Activated CD4-positive, alpha-beta T cell treated with anti-CD3 and anti-CD28 coated beads, Interleukin-2, amount 10 ng/mL, durations not matched to agents 24 days and 14 days (primary cell): ENCODE measurements at regions not wholly inside any gene's neighbourhood (a gene's known extent, or its start where the extent isn't known, plus 50 kb on each side); places are given as distances from the start of the nearest gene placed in this dataset.

Experiments used
- DNase-seq: peaks from one replicate; pipeline ENCODE4 v3.0.0; 2022
- H3K27ac Mint-ChIP-seq: one replicate; pipeline ENCODE4 v1.8.0; 2022; ENCODE audit warnings: mild to moderate bottlenecking, mixed read lengths
- H3K27me3 Mint-ChIP-seq: one replicate; pipeline ENCODE4 v1.8.0; 2022; ENCODE audit warnings: mixed read lengths
- H3K36me3 Mint-ChIP-seq: one replicate; pipeline ENCODE4 v1.8.0; 2022; ENCODE audit warnings: low read depth, mild to moderate bottlenecking, mixed read lengths
- H3K4me1 Mint-ChIP-seq: one replicate; pipeline ENCODE4 v1.8.0; 2021; ENCODE audit warnings: mixed read lengths
- H3K4me3 Mint-ChIP-seq: one replicate; pipeline ENCODE4 v1.8.0; 2022; ENCODE audit warnings: mild to moderate bottlenecking, moderate library complexity, mixed read lengths
- H3K9me3 Mint-ChIP-seq: one replicate; pipeline ENCODE4 v1.8.0; 2021; ENCODE audit warnings: mixed read lengths
- intact Hi-C: fragments of 100-400 bp; cut with micrococcal nuclease; formaldehyde crosslinking; loops from one replicate; pipeline ENCODE4 v1.15.1; 2023

DNA sequence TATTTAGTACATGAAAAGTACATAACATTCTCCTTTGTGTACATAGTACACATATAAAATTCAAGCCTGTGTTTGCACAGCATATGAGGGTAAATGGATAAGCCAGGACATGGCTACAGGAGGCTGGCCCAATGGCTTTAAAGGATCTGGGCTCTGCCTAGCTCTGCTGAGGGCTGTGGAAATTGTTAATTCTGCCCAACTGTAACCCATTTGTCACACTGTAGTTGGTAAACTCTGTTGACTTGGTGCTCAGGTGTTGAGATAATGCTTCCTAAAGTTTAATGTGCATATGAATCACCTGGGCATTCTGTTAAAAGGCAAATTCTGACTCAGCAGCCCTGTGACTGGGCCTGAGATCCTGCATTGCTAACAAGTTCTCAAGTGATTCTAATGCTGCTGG is 196.5 kb upstream of the ZPLD1 start:
- H3K27ac Mint-ChIP-seq, result no peak overlapping the region
- DNase-seq, result no peak
- no peak overlapping the region for H3K4me3 Mint-ChIP-seq
- H3K27me3 Mint-ChIP-seq, result peaks cover 37% of the 10 kb centered on the region
- H3K4me1 Mint-ChIP-seq, result no peaks in the 10 kb centered on the region
- no peaks in the 10 kb centered on the region for H3K36me3 Mint-ChIP-seq
- H3K9me3 Mint-ChIP-seq, result no peaks in the 10 kb centered on the region
- intact Hi-C loops, result no loop called here

GRCh38 chr3:102240720-102241119 is 194.1 kb upstream of the ZPLD1 start:
- Mint-ChIP-seq H3K36me3 (no peaks in the 10 kb centered on the region), H3K9me3 (no peaks in the 10 kb centered on the region), H3K4me1 (no peaks in the 10 kb centered on the region), H3K27ac (no peak overlapping the region), H3K4me3 (no peak overlapping the region), H3K27me3 (peaks cover 28% of the 10 kb centered on the region)
- intact Hi-C loops, result no loop called here
- no peak for DNase-seq

DNA sequence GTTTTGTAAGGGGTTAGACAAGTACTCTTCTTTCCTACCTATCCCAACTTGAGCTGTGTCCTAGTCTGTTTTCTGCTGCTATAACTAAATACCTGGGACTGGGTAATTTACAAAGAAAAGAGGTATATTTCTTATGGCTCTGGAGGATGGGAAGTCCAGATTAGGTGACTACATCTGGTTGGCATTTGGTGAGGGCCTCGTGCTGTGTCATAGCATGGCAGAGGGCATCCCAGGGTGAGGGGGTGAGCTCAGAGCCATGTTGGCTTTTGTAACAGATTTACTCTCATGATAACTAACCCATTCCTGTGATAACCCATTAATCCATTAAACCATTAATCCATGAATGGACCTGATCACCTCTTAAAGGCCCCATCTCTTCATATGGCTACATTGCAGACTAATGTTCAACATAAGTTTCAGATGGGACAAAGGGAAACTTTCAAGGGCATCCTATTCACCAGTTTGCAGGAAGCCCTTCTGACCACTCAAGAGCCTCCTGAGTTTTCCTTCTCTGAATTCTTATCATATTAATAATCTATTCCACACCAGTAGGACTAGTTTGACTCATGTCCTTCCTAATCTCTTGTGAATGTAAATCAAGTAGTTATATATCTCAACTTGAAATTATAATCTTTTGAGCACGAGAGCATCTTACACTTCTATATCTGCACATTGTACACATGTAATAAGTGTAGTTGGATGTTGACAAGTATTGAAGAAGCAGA is 185.7 kb upstream of the ZPLD1 start:
- Mint-ChIP-seq H3K9me3 (no peaks in the 10 kb centered on the region), H3K27me3 (peaks cover 21% of the 10 kb centered on the region), H3K4me1 (no peaks in the 10 kb centered on the region), H3K4me3 (no peak overlapping the region), H3K27ac (no peak overlapping the region), H3K36me3 (no peaks in the 10 kb centered on the region)
- DNase-seq, result no peak
- intact Hi-C loops, result no loop called here

DNA sequence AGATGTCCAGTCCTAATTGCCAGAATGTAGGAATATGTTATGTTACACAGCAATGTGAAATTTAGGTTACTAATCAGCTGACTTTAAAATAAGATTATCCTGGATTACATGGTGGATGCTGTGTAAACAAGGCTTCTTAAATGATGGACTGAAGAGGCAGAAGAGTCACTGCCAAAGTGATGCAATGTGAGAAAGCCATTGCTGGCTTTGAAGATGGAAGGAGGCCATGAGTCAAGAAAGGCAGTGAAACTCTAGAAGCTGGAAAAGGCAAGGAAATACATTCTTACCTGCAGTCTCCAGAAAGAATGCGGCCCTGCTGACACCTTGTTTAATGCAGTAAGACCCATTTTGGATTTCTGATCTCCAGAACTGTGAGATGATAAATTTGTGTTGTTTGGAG is 179.1 kb upstream of the ZPLD1 start:
- no peaks in the 10 kb centered on the region for H3K9me3 Mint-ChIP-seq
- no peak for DNase-seq
- H3K36me3 Mint-ChIP-seq, result no peaks in the 10 kb centered on the region
- H3K4me1 Mint-ChIP-seq, result no peaks in the 10 kb centered on the region
- intact Hi-C loops, result no loop called here
- H3K27me3 Mint-ChIP-seq, result peaks cover 19% of the 10 kb centered on the region
- no peak overlapping the region for H3K27ac Mint-ChIP-seq
- H3K4me3 Mint-ChIP-seq, result no peak overlapping the region

- H3K27me3 Mint-ChIP-seq, result peaks cover 10% of the 10 kb centered on the region
- no peak overlapping the region for H3K4me3 Mint-ChIP-seq
- DNase-seq, result no peak
- no peak overlapping the region for H3K27ac Mint-ChIP-seq
- H3K4me1 Mint-ChIP-seq, result no peaks in the 10 kb centered on the region
- intact Hi-C loops, result no loop called here
- H3K36me3 Mint-ChIP-seq, result no peaks in the 10 kb centered on the region
- no peaks in the 10 kb centered on the region for H3K9me3 Mint-ChIP-seq
These were observed 176.1 kb upstream of the ZPLD1 start for GRCh38 chr3:102258666-102259227.

DNA sequence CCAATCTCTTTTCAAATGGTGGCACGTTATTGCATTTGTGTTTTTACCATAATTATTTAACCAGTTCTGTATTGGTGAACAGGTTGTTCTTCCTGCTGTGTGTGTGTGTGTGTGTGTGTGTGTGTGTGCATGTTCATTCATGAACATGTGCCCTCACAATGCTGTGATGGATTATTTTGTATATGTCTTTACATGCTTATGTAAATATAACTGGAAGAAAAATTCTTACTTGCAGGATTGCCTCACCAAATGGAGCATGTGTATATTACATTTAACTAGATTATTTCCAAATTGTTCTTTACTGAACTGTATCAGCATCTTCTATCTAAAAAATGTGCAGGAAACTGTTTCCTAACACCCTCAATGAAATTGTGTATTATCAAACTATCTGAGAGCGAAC is 175.2 kb upstream of the ZPLD1 start:
- intact Hi-C loops, result no loop called here
- peaks cover 12% of the 10 kb centered on the region for H3K27me3 Mint-ChIP-seq
- DNase-seq, result no peak

DNA sequence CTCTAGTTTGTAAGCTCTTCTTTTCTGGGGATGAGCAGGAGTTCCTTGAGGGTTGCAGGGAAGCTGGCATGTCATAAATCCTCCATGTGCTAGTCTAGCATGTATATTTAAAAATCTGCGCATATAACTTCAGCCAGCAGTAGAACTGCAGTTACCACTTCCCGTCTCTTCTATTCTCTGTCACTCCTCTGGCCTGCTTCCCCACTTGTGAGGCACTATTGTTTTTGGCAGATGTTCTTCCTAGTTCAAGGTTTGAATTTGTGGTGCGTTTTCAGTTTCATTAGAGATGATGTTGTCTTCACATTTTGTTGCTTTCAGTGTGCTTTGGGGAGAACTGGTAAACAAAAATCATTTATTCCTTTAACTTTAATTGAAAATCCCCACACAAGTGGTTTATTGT is 169.1 kb upstream of the ZPLD1 start:
- H3K36me3 Mint-ChIP-seq, result no peaks in the 10 kb centered on the region
- H3K9me3 Mint-ChIP-seq, result no peaks in the 10 kb centered on the region
- no peak overlapping the region for H3K27ac Mint-ChIP-seq
- no peak for DNase-seq
- H3K27me3 Mint-ChIP-seq, result peaks cover 5% of the 10 kb centered on the region
- intact Hi-C loops, result no loop called here
- no peaks in the 10 kb centered on the region for H3K4me1 Mint-ChIP-seq
- H3K4me3 Mint-ChIP-seq, result no peak overlapping the region

More for the DNA sequence above, 175.2 kb upstream of the ZPLD1 start:
- H3K36me3 Mint-ChIP-seq, result no peaks in the 10 kb centered on the region
- H3K27ac Mint-ChIP-seq, result no peak overlapping the region
- no peak overlapping the region for H3K4me3 Mint-ChIP-seq
- H3K9me3 Mint-ChIP-seq, result no peaks in the 10 kb centered on the region
- no peaks in the 10 kb centered on the region for H3K4me1 Mint-ChIP-seq

GRCh38 chr3:102269406-102269805 is 165.4 kb upstream of the ZPLD1 start:
- no peak for DNase-seq
- H3K27me3 Mint-ChIP-seq, result peaks cover 4% of the 10 kb centered on the region
- no peaks in the 10 kb centered on the region for H3K9me3 Mint-ChIP-seq
- intact Hi-C loops, result no loop called here
- no peak overlapping the region for H3K4me3 Mint-ChIP-seq
- no peaks in the 10 kb centered on the region for H3K36me3 Mint-ChIP-seq
- H3K4me1 Mint-ChIP-seq, result no peaks in the 10 kb centered on the region
- no peak overlapping the region for H3K27ac Mint-ChIP-seq

- Mint-ChIP-seq H3K4me3 (no peak overlapping the region), H3K27ac (no peak overlapping the region), H3K4me1 (peaks cover 2% of the 10 kb centered on the region), H3K9me3 (peaks cover 4% of the 10 kb centered on the region), H3K36me3 (no peaks in the 10 kb centered on the region), H3K27me3 (peaks cover 7% of the 10 kb centered on the region)
- no peak for DNase-seq
- intact Hi-C loops, result no loop called here
These were observed 144.6 kb upstream of the ZPLD1 start for GRCh38 chr3:102290241-102290640.

- Mint-ChIP-seq H3K27me3 (peaks cover 3% of the 10 kb centered on the region), H3K36me3 (no peaks in the 10 kb centered on the region), H3K4me3 (no peak overlapping the region), H3K4me1 (peaks cover 7% of the 10 kb centered on the region), H3K27ac (no peak overlapping the region), H3K9me3 (no peaks in the 10 kb centered on the region)
- DNase-seq, result no peak
- intact Hi-C loops, result no loop called here
These were observed 139.1 kb upstream of the ZPLD1 start for GRCh38 chr3:102295756-102296155.

GRCh38 chr3:102297072-102297658 is 137.7 kb upstream of the ZPLD1 start:
- H3K36me3 Mint-ChIP-seq, result no peaks in the 10 kb centered on the region
- peaks cover 7% of the 10 kb centered on the region for H3K4me1 Mint-ChIP-seq
- DNase-seq, result no peak
- peaks cover 3% of the 10 kb centered on the region for H3K27me3 Mint-ChIP-seq
- no peak overlapping the region for H3K27ac Mint-ChIP-seq
- H3K4me3 Mint-ChIP-seq, result no peak overlapping the region
- intact Hi-C loops, result no loop called here
- H3K9me3 Mint-ChIP-seq, result no peaks in the 10 kb centered on the region

DNA sequence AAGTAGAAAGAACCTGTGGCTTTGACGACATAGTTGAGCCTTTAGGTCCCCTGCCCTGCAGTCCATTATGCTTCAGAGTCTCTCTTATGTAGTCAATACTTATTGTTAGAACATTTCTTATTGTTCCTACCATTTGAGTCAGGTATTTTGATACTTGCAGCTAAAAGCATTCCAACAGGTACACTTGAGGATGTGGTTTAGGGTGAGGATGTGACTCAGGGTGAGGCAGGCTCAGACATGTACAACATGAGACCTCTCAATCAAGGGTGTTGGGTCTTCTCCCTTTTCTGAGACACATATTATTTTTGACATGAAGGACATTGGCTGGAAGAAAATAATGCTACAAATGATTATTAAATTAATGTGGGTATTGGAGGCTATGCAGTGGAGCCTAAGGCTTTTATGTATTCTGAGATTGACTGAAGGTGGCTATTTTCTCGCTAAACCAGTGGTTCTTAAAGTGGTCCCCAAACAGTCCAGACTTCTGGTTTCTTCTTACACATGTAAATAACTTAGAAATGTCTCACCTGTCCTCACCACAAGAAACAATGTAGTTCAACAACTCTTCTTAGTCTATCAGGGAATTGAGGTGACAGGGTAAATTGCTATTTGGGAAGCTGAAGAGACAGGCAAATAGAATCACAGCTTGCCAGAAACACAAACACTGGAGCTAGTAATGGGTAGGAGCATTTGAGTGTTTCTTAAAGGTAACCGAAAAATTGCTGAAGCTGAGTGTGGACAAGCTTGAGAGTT is 135.5 kb upstream of the ZPLD1 start:
- Mint-ChIP-seq H3K9me3 (no peaks in the 10 kb centered on the region), H3K4me1 (peaks cover 7% of the 10 kb centered on the region), H3K4me3 (no peak overlapping the region), H3K27me3 (peaks cover 3% of the 10 kb centered on the region), H3K27ac (no peak overlapping the region), H3K36me3 (no peaks in the 10 kb centered on the region)
- peak; percentile 63 for DNase-seq
- intact Hi-C loops, result no loop called here

DNA sequence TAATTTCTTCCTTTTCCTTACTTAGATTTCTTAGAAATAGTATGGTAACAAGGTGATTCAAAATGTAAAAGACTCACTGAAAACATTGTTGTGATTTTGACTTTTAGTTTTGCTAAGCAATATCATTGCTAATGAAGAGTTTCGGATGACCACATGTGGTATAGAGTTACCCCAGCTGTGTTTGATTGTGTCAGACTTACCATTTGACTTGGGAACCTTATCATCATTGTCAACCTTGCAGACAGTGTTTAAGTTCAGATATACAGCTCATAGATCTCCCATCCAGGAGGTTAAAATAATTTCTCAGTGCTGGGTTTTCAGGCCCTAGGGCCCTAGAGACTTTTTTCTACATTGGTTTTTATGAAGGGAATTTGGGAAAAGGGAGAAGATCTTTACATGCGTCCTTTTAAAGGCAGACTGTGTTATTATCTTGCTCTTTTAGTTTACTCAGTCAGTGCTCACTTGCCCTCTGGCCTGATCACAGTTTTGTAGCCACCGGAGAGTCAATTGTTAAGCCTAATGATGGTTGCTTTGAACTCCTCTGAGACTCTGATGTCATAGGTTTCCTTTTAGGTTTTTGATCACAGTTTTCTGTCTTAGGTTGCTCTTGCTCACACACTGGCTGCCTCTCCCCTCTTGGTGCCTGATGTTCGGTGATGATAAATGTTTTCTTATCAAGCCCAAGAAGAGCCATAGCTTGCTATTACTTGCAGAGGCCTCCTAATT is 133.5 kb upstream of the ZPLD1 start:
- no peaks in the 10 kb centered on the region for H3K36me3 Mint-ChIP-seq
- no peak for DNase-seq
- peaks cover 5% of the 10 kb centered on the region for H3K27me3 Mint-ChIP-seq
- H3K27ac Mint-ChIP-seq, result no peak overlapping the region
- H3K4me3 Mint-ChIP-seq, result no peak overlapping the region
- peaks cover 7% of the 10 kb centered on the region for H3K4me1 Mint-ChIP-seq
- intact Hi-C loops, result no loop called here
- H3K9me3 Mint-ChIP-seq, result no peaks in the 10 kb centered on the region

GRCh38 chr3:102302020-102302419 is 132.8 kb upstream of the ZPLD1 start:
- H3K36me3 Mint-ChIP-seq, result no peaks in the 10 kb centered on the region
- no peak overlapping the region for H3K4me3 Mint-ChIP-seq
- DNase-seq, result no peak
- no peaks in the 10 kb centered on the region for H3K9me3 Mint-ChIP-seq
- H3K27ac Mint-ChIP-seq, result no peak overlapping the region
- intact Hi-C loops, result no loop called here
- H3K4me1 Mint-ChIP-seq, result peaks cover 7% of the 10 kb centered on the region
- peaks cover 3% of the 10 kb centered on the region for H3K27me3 Mint-ChIP-seq
